ENCODE measurements at regions not wholly inside any gene's neighbourhood (a gene's known extent, or its start where the extent isn't known, plus 50 kb on each side); places are given as distances from the start of the nearest gene placed in this dataset.

GRCh38 chr13:57935965-57936364 lies 304.4 kb downstream of the PCDH17 start:
- TF ChIP-seq PAX5 (IDR thresholded peaks at IDR 0.05; ENCODE audit: insufficient read depth, low read length, severe bottlenecking) (no peak), POU2F2 (IDR thresholded peaks at IDR 0.05; ENCODE audit: low read depth, low read length) (no peak), POLR2AphosphoS5 (IDR thresholded peaks at IDR 0.05; ENCODE audit: low read depth, low read length) (no peak), SPI1 (IDR thresholded peaks at IDR 0.05; ENCODE audit: low read depth, low read length) (no peak), POLR2A (IDR thresholded peaks at IDR 0.05; ENCODE audit: low read depth, low read length) (no peak)
- FAIRE-seq, result no peak
- no peak for DNase-seq (ENCODE audit: insufficient read length, low spot score)

- no peak for TF ChIP-seq SPI1 (IDR thresholded peaks at IDR 0.05; ENCODE audit: low read depth, low read length)
- no peak for TF ChIP-seq POU2F2 (IDR thresholded peaks at IDR 0.05; ENCODE audit: low read depth, low read length)
- no peak for TF ChIP-seq POLR2AphosphoS5 (IDR thresholded peaks at IDR 0.05; ENCODE audit: low read depth, low read length)
- TF ChIP-seq PAX5 (IDR thresholded peaks at IDR 0.05; ENCODE audit: insufficient read depth, low read length, severe bottlenecking), result no peak
- TF ChIP-seq TAF1 (IDR thresholded peaks at IDR 0.05; ENCODE audit: low read depth, low read length), result no peak
- no peak for TF ChIP-seq POLR2A (IDR thresholded peaks at IDR 0.05; ENCODE audit: low read depth, low read length)
- FAIRE-seq (peak; percentile 55), DNase-seq (ENCODE audit: insufficient read length, low spot score) (no peak)
Observed at GRCh38 chr13:57946361-57946760, 314.8 kb downstream of the PCDH17 start.

GRCh38 chr13:57948884-57949283 lies 317.3 kb downstream of the PCDH17 start:
- FAIRE-seq (no peak), DNase-seq (ENCODE audit: insufficient read length, low spot score) (no peak)
- TF ChIP-seq POLR2AphosphoS5 (IDR thresholded peaks at IDR 0.05; ENCODE audit: low read depth, low read length) (no peak), PAX5 (IDR thresholded peaks at IDR 0.05; ENCODE audit: insufficient read depth, low read length, severe bottlenecking) (no peak), POU2F2 (IDR thresholded peaks at IDR 0.05; ENCODE audit: low read depth, low read length) (no peak), POLR2A (IDR thresholded peaks at IDR 0.05; ENCODE audit: low read depth, low read length) (no peak), TAF1 (IDR thresholded peaks at IDR 0.05; ENCODE audit: low read depth, low read length) (no peak), SPI1 (IDR thresholded peaks at IDR 0.05; ENCODE audit: low read depth, low read length) (no peak)

GRCh38 chr13:57969951-57970350 lies 338.4 kb downstream of the PCDH17 start:
- DNase-seq (ENCODE audit: insufficient read length, low spot score) (no peak), FAIRE-seq (no peak)
- TF ChIP-seq PAX5 (IDR thresholded peaks at IDR 0.05; ENCODE audit: insufficient read depth, low read length, severe bottlenecking) (no peak), TAF1 (IDR thresholded peaks at IDR 0.05; ENCODE audit: low read depth, low read length) (no peak), POU2F2 (IDR thresholded peaks at IDR 0.05; ENCODE audit: low read depth, low read length) (no peak), POLR2AphosphoS5 (IDR thresholded peaks at IDR 0.05; ENCODE audit: low read depth, low read length) (no peak)

GRCh38 chr13:57970404-57970803 lies 338.9 kb downstream of the PCDH17 start:
- TF ChIP-seq POLR2A (IDR thresholded peaks at IDR 0.05; ENCODE audit: low read depth, low read length) (no peak), TAF1 (IDR thresholded peaks at IDR 0.05; ENCODE audit: low read depth, low read length) (no peak), SPI1 (IDR thresholded peaks at IDR 0.05; ENCODE audit: low read depth, low read length) (no peak)
- no peak for DNase-seq (ENCODE audit: insufficient read length, low spot score)
- no peak for FAIRE-seq

- FAIRE-seq (no peak), DNase-seq (ENCODE audit: insufficient read length, low spot score) (no peak)
- TF ChIP-seq POLR2A (IDR thresholded peaks at IDR 0.05; ENCODE audit: low read depth, low read length) (no peak), PAX5 (IDR thresholded peaks at IDR 0.05; ENCODE audit: insufficient read depth, low read length, severe bottlenecking) (no peak), TAF1 (IDR thresholded peaks at IDR 0.05; ENCODE audit: low read depth, low read length) (no peak), SPI1 (IDR thresholded peaks at IDR 0.05; ENCODE audit: low read depth, low read length) (no peak), POLR2AphosphoS5 (IDR thresholded peaks at IDR 0.05; ENCODE audit: low read depth, low read length) (no peak), POU2F2 (IDR thresholded peaks at IDR 0.05; ENCODE audit: low read depth, low read length) (no peak)
Observed at GRCh38 chr13:57982782-57983181, 351.2 kb downstream of the PCDH17 start.

- no peak for FAIRE-seq
- no peak for DNase-seq (ENCODE audit: insufficient read length, low spot score)
- no peak for TF ChIP-seq PAX5 (IDR thresholded peaks at IDR 0.05; ENCODE audit: insufficient read depth, low read length, severe bottlenecking)
Observed at GRCh38 chr13:57988276-57988675, 356.7 kb downstream of the PCDH17 start.

- no peak for TF ChIP-seq TAF1 (IDR thresholded peaks at IDR 0.05; ENCODE audit: low read depth, low read length)
- no peak for TF ChIP-seq SPI1 (IDR thresholded peaks at IDR 0.05; ENCODE audit: low read depth, low read length)
- TF ChIP-seq PAX5 (IDR thresholded peaks at IDR 0.05; ENCODE audit: insufficient read depth, low read length, severe bottlenecking), result no peak
- TF ChIP-seq POU2F2 (IDR thresholded peaks at IDR 0.05; ENCODE audit: low read depth, low read length), result no peak
- TF ChIP-seq POLR2AphosphoS5 (IDR thresholded peaks at IDR 0.05; ENCODE audit: low read depth, low read length), result no peak
- TF ChIP-seq POLR2A (IDR thresholded peaks at IDR 0.05; ENCODE audit: low read depth, low read length), result no peak
- FAIRE-seq (no peak), DNase-seq (ENCODE audit: insufficient read length, low spot score) (no peak)
Observed at GRCh38 chr13:57991041-57991440, 359.5 kb downstream of the PCDH17 start.

GRCh38 chr13:57992416-57992815 lies 360.9 kb downstream of the PCDH17 start:
- TF ChIP-seq SPI1 (IDR thresholded peaks at IDR 0.05; ENCODE audit: low read depth, low read length) (no peak), POLR2A (IDR thresholded peaks at IDR 0.05; ENCODE audit: low read depth, low read length) (no peak), POLR2AphosphoS5 (IDR thresholded peaks at IDR 0.05; ENCODE audit: low read depth, low read length) (no peak), POU2F2 (IDR thresholded peaks at IDR 0.05; ENCODE audit: low read depth, low read length) (no peak), TAF1 (IDR thresholded peaks at IDR 0.05; ENCODE audit: low read depth, low read length) (no peak), PAX5 (IDR thresholded peaks at IDR 0.05; ENCODE audit: insufficient read depth, low read length, severe bottlenecking) (no peak)
- no peak for FAIRE-seq
- no peak for DNase-seq (ENCODE audit: insufficient read length, low spot score)

- FAIRE-seq, result no peak
- TF ChIP-seq POLR2A (IDR thresholded peaks at IDR 0.05; ENCODE audit: low read depth, low read length), result no peak
- no peak for TF ChIP-seq POU2F2 (IDR thresholded peaks at IDR 0.05; ENCODE audit: low read depth, low read length)
- no peak for TF ChIP-seq POLR2AphosphoS5 (IDR thresholded peaks at IDR 0.05; ENCODE audit: low read depth, low read length)
- TF ChIP-seq TAF1 (IDR thresholded peaks at IDR 0.05; ENCODE audit: low read depth, low read length), result no peak
- no peak for TF ChIP-seq SPI1 (IDR thresholded peaks at IDR 0.05; ENCODE audit: low read depth, low read length)
- TF ChIP-seq PAX5 (IDR thresholded peaks at IDR 0.05; ENCODE audit: insufficient read depth, low read length, severe bottlenecking), result no peak
Observed at GRCh38 chr13:57996717-57997116, 365.2 kb downstream of the PCDH17 start.

More at GRCh38 chr13:57996717-57997116, 365.2 kb downstream of the PCDH17 start:
- DNase-seq (ENCODE audit: insufficient read length, low spot score), result no peak

Data from GM12891 (cell line).